KG1 (cell line): ENCODE measurements at regions not wholly inside any gene's neighbourhood (a gene's known extent, or its start where the extent isn't known, plus 50 kb on each side); places are given as distances from the start of the nearest gene placed in this dataset.

Experiments
- DNase-seq: peaks from one replicate; lab custom pipeline; 2025; lab: John Stamatoyannopoulos, UW

DNA sequence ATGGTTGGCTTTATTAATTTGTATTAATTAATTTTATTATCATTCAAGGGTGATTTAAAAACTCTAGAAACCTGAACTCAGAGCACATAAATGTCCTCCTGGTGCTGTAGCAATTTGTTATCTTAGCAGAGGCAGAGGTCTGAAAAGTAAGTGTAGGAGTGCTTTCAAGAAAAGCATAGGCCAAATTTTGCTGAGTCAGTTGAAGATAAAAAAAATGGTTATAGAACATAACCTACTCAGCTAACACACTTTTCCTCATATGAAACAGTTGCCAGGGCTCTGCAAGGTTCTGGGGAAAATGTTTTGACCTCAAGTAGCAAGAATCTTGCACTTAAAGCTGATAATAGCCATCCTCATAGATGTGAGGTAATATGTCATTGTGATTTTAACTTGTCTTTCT lies 53.5 kb upstream of the CHODL start:
- DNase-seq, result no peak

DNA sequence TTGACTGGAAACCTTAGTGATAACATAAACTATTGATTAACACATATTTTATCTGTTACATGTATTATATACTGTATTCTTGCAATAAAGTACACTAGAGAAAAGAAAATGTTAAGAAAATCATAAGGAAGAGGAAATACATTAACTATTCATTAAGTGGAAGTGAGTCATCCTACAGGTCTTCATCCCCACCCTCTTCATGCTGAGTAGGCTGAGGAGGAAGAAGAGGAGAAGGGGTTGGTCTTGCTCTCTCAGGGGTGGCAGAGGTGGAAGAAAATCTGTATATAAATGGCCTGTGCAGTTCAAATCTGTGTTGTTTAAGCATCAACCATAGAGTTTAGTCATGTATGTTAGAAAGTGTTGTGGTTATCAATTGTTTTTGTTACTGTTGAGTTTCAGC lies 66.1 kb upstream of the CHODL start:
- no peak for DNase-seq

DNA sequence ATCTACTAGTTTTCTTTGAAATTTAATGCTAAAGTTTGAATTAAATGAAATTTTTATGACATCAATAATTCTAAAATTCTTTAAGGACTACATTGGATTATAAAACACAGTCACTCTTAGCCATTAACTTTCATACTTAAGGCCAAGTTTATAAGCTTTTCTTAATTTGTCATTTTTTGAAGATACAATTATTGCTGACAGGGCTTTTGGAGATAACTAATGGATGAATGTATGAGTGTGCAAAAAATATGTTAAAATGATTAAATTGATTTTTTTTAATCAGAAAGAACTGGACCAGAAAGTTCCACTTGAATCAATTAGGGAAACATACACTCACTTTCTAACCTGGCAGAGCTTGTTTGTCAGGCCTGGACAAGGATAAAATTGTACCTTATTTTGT lies 70.3 kb upstream of the CHODL start:
- no peak for DNase-seq

DNA sequence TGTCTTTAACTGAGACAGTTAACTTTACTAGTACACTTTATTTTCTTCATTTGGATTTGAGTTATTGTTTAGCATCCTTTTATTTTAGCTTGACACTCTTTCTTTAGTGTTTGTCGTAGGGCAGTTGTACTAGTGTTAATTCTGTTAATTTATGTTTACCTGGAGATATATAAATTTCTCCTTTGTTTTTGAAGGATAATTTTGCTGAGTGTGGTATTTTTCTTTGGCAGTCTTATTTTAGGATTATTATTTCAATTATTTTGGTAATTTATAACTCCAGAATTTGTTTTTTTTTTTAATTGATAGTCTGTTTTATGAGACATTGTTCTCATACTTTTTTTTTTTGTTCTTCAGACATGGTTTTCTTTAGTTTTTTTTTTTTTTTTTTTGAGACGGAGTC lies 73.8 kb upstream of the CHODL start:
- no peak for DNase-seq

DNA sequence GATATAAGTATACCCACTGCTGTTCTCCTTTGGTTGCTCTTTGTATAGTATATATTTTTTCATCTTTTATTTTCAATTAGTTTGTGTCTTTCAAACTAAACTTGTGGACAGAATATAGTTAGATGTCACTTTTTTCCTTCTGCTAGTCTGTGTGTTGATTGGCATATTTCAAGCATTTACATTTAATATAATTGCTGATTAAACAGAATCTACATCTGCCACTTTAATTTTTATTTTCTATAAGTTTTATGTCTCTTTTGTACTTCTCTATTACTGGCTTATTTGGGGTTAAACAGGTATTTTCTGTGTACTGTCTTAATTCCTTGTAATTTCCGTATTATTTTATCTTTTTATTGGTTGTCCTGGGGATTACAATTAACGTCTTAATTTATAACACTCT lies 74.4 kb upstream of the CHODL start:
- DNase-seq, result no peak

GRCh38 chr21:18168108-18168507 lies 76.5 kb upstream of the CHODL start:
- no peak for DNase-seq

GRCh38 chr21:18164933-18165332 lies 79.7 kb upstream of the CHODL start:
- no peak for DNase-seq

GRCh38 chr21:18164483-18164882 lies 80.2 kb upstream of the CHODL start:
- DNase-seq, result no peak

GRCh38 chr21:18163956-18164355 lies 80.7 kb upstream of the CHODL start:
- no peak for DNase-seq

GRCh38 chr21:18161841-18162240 lies 82.8 kb upstream of the CHODL start:
- DNase-seq, result no peak

GRCh38 chr21:18157406-18157805 lies 87.2 kb upstream of the CHODL start:
- DNase-seq, result no peak

DNA sequence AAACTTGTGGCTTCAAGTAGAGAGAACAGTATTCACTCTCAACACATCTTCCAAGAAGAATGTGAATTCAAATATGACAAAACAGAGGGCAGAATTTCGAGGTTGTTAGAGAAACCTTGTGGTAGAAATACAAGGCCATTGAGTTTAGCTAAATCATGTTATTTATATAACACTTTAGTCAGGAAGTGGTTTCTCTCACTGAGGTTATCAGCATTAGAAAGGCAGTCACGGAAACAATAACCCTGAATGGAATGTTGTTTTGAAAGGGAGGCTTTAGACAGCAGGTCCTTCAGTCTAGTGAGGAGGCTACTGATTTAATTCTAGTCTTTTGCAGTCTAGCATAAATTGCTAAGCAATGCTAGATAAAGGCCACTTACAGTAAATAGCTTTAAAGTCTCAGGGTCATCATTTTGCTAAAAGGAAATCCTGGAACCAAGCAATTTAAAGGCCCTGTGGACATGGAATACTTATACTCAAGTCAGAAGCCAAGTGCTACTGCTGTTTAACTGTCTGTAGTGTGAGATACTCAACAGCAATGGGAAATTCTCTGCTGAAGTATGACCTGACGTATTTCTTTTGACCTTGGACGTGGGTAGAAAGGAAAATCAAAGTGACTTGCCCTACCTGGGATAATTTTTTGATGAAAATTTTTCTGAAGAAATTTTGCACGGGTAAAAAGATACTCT lies 89.0 kb upstream of the CHODL start:
- no peak for DNase-seq

- DNase-seq, result no peak
These were observed 91.6 kb upstream of the CHODL start for GRCh38 chr21:18153063-18153462.

DNA sequence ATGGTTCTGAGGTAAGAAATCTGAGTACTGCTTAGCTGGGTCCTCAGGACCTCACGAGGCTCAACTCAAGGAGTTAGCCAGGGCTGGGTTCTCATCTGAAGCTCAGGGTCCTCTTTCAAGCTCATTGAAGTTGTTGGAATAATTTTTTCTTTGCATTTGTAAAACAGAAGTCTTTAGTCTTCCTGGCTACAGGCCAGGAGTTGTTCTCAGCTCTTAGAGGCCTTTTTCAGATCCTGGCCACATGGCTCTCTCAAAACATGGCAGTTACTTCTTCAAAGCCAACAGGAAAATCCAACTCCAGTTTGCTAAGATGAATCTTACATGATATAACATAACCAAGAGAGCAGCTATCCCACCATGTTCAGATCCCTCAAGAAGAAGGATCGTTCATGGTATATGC lies 92.3 kb upstream of the CHODL start:
- DNase-seq, result no peak

GRCh38 chr21:18151046-18151445 lies 93.6 kb upstream of the CHODL start:
- no peak for DNase-seq

DNA sequence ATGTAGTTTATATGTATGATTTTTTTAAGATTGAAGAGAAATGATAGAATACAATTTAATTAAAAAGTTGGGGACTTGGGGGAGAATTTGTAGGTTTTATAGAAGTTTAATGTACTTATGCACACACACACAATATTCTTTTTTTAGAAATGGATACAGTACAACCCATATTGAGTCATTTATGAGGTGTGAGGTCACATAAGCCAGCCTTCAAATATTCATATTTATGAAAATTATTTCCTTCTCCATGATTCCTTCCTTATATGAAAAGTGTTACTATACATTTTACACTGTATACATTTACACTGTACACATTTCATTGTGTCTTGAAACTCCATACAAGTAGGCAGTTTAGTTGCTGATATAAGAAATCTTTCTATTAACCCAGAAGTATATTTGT lies 96.2 kb upstream of the CHODL start:
- DNase-seq, result no peak

DNA sequence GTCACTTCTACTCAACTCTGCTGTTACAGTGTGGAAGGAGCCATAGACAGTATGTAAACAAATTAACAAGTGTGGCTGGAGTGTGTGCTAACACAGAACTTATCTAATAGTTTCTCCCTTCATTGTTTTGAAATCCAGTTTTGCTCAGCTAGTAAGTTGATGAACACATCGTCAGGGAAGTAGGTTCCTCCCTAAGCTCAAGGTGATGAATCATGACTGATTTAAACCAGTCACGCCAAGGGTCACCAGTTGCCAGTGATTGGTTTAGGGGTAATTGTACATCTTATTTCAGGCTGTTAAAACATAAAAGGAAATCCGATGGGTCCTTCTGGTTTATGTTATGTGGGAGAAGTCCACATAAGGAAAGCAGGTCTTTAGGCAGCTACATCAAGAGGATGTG lies 97.0 kb upstream of the CHODL start:
- DNase-seq, result no peak

DNA sequence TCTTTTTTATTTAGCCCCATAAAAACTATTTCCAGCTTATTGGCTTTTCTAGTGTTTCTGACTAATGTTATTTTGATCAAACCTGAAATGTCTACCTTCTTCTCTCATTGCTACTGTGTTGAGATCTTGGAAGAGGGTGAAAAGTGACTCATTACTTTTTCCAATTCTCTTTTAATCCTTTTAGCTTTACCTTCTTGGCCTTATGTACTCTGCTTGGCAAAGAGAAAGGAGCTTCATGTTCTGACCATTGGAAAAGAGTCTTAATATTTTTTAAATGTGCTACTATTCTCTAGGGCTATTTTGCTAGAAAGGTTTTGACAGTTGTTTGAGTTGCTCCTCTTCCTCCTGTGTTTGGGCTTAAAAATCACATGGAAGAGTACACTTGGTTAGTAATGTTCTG lies 97.8 kb upstream of the CHODL start:
- no peak for DNase-seq

GRCh38 chr21:18144339-18144738 lies 100.3 kb upstream of the CHODL start:
- no peak for DNase-seq

DNA sequence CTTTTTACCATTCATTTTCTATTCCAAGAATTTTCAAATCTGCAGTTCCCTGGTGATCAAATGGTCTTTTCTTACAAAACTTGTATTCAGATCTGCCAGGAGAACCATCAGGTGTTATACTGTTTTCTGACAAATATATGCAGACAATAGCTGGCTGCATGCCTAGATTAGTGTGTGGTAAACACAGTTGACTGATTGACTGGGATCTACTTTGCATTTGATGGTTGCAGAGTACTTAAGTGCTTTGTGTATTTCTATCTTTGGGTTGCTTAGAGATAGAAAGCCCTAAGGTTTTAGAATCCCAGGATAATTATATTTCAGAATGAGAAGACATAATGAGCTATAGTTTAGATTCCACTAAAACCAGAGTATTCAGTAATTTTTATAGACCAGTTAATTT lies 102.0 kb upstream of the CHODL start:
- no peak for DNase-seq

GRCh38 chr21:18138507-18138906 lies 106.1 kb upstream of the CHODL start:
- no peak for DNase-seq

DNA sequence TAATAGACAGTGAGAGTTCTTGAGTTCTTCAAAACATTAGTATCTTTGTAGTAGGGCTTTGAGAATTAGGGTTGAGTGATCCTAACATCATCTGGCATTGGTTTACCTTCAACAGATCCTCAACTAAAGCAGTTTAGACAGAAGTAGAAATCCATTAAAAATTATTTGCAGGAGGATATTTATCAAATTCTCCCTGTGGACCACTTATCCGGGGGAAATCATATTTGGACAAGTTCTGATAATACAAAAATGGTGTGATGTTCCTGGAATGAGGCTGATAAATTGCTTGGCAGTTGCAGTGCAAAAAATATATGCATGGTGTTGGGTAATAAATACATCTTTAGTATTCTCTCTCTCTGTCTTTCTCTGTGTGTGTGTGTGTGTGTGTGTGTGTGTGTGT lies 115.1 kb upstream of the CHODL start:
- DNase-seq, result no peak

DNA sequence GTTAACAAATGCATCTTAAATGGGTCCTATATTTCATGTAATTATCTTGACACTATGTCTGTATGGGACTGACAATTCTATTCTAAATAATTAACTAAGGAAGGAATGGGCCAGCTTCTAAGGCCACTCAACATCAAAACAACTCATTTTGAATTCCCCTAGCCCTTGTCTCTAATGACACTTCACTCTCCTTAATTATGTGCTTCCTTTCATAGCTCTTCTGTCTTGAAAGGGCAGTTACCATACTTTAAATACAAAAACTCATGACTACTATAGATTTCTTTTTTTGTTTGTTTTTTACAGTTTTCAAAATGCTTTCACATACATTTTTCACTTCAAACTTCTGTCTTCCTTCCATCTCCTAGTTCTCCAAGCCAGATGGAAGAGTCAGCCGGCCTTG lies 126.1 kb upstream of the CHODL start:
- no peak for DNase-seq

- DNase-seq, result no peak
These were observed 127.5 kb upstream of the CHODL start for GRCh38 chr21:18117176-18117575.

GRCh38 chr21:18114810-18115209 lies 129.8 kb upstream of the CHODL start:
- no peak for DNase-seq
